Mammary epithelial cell (primary cell): ENCODE measurements at regions not wholly inside any gene's neighbourhood (a gene's known extent, or its start where the extent isn't known, plus 50 kb on each side); places are given as distances from the start of the nearest gene placed in this dataset.

ENCODE experiments used
- CTCF ChIP-seq, 2 donors: IDR thresholded peaks in 1 of 2; conservative IDR thresholded peaks in 1 of 2; 2 replicates each; pipeline ENCODE4 v1.5.1; 2011 to 2012; ENCODE audit warnings: inconsistent platforms in 2 of 2, low read length in 2 of 2, mild to moderate bottlenecking in 2 of 2, control low read depth in 1 of 2, low read depth in 1 of 2; ENCODE audit not compliant: insufficient read depth in 1 of 2; ENCODE audit errors: extremely low read depth in 1 of 2
- EZH2 ChIP-seq: IDR thresholded peaks from 2 replicates; pipeline ENCODE4 v1.6.1; 2012; ENCODE audit warnings: low read length, inconsistent platforms, borderline replicate concordance

- TF ChIP-seq CTCF (conservative IDR thresholded peaks at IDR 0.05 in 1 of 2, IDR thresholded peaks at IDR 0.05 in 1 of 2; ENCODE audit: extremely low read depth in 1 of 2, insufficient read depth in 1 of 2, low read depth in 1 of 2, low read length in 2 of 2) = no peak
- no peak for TF ChIP-seq EZH2
These were observed 98.6 kb upstream of the EEF2KMT start for GRCh38 chr16:5196204-5196603.
